Gastroesophageal sphincter (tissue), 3 donors: ENCODE measurements at regions not wholly inside any gene's neighbourhood (a gene's known extent, or its start where the extent isn't known, plus 50 kb on each side); places are given as distances from the start of the nearest gene placed in this dataset.

ENCODE experiments used
- POLR2AphosphoS5 ChIP-seq: sonication (generic); formaldehyde crosslinking; IDR thresholded peaks from one replicate; pipeline ENCODE4 v1.6.1; 2017; ENCODE audit warnings: antibody characterized with exemption
- TF ChIP-seq, protein P1 (sequence below), 4 experiments: fragments of 200-600 bp in 2 of 4; fragments of 450-650 bp in 2 of 4; sonication (generic) in 1 of 4; IDR thresholded peaks; one replicate each; pipeline ENCODE4 v1.5.1; 2017 to 2019; ENCODE audit warnings: antibody characterized with exemption in 4 of 4, mild to moderate bottlenecking in 2 of 4, moderate library complexity in 2 of 4

GRCh38 chr4:27714073-27714472 lies 853.4 kb downstream of the STIM2 start:
- TF ChIP-seq, protein P1, sequence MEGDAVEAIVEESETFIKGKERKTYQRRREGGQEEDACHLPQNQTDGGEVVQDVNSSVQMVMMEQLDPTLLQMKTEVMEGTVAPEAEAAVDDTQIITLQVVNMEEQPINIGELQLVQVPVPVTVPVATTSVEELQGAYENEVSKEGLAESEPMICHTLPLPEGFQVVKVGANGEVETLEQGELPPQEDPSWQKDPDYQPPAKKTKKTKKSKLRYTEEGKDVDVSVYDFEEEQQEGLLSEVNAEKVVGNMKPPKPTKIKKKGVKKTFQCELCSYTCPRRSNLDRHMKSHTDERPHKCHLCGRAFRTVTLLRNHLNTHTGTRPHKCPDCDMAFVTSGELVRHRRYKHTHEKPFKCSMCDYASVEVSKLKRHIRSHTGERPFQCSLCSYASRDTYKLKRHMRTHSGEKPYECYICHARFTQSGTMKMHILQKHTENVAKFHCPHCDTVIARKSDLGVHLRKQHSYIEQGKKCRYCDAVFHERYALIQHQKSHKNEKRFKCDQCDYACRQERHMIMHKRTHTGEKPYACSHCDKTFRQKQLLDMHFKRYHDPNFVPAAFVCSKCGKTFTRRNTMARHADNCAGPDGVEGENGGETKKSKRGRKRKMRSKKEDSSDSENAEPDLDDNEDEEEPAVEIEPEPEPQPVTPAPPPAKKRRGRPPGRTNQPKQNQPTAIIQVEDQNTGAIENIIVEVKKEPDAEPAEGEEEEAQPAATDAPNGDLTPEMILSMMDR (IDR thresholded peaks at IDR 0.05), result no peak
- no peak for TF ChIP-seq POLR2AphosphoS5
